SH-SY5Y (cell line): ENCODE measurements at regions not wholly inside any gene's neighbourhood (a gene's known extent, or its start where the extent isn't known, plus 50 kb on each side); places are given as distances from the start of the nearest gene placed in this dataset.

Source experiments
- GATA2 ChIP-seq: IDR thresholded peaks from 2 replicates; pipeline ENCODE4 v1.6.1; 2011; ENCODE audit warnings: mild to moderate bottlenecking, low read depth, low read length
- GATA3 ChIP-seq: IDR thresholded peaks from 2 replicates; pipeline ENCODE4 v1.6.1; 2011; ENCODE audit warnings: low read depth, mild to moderate bottlenecking, low read length, moderate library complexity

DNA sequence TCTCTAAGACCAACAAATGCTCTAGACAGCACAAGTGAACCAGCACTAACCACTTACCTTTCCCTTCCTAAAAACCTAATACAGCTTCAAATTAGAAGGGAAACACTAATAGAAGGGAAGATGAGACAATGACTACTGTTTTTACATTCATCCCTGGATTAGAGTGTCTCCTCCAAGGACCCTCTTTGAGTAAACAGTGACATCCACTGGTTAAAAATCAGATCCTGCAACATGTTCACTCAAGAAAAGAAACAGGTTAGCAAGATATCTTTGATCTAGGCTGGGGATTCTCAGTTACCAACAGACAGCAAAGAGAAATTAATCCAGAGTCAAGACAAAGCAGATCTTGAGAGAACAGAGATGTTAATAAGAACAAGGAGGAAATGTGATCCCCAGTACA is 177.7 kb upstream of the GHITM start:
- TF ChIP-seq GATA2 (peak; percentile 16; the same call in 1 of the 2 replicates), GATA3 (no peak)
